NCI-H2107 treated with DMSO at 0.1 percent for 48 hours (cell line): ENCODE measurements at regions not wholly inside any gene's neighbourhood (a gene's known extent, or its start where the extent isn't known, plus 50 kb on each side); places are given as distances from the start of the nearest gene placed in this dataset.

Experiments used
- DNase-seq: peaks from one replicate; lab custom pipeline; 2025; ENCODE audit not compliant: unreplicated experiment; lab: John Stamatoyannopoulos, UW

GRCh38 chr22:34878171-34878570 is 187.8 kb upstream of the ISX start:
- no peak for DNase-seq

DNA sequence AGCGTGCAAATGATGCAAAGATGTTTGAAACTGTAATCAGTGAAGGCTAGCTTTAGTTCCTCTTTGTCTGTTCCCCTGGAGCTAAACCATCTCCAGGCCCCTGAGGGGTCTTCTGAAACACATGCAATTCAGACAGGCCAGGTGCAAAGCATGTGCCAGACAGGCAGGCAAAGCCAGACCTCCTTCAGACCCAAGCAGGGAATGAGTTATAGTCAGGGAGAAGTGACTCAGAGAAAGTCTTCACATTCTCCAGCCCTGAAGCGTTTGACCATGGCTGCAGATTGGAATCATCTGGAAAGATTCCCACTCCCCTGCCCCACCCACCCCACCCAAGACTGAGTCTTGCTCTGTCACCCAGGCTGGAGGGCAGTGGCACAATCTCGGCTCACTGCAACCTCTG is 187.0 kb upstream of the ISX start:
- DNase-seq = no peak

- no peak for DNase-seq
These were observed 185.3 kb upstream of the ISX start for GRCh38 chr22:34880662-34881061.

- DNase-seq = no peak
These were observed 184.5 kb upstream of the ISX start for GRCh38 chr22:34881453-34881852.

DNA sequence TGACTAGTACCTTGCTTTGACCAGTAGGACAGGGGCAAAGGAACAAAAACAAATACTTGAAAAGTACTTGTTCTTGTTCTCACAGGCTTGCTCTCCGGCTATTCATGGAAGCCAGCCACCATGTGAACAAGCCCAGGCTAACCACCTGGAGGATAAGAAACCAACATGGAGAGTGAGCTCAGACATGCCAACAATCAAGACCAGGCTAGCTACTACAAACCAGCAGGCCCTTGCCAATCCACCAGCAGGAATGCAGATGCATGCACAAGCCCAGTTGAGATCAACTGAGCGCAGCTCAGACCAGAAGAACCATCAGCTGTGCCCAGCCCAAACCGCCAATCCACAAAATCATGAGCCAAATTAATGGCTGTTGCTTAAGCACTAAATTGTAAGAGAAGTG is 180.1 kb upstream of the ISX start:
- no peak for DNase-seq

GRCh38 chr22:34886391-34886790 is 179.6 kb upstream of the ISX start:
- no peak for DNase-seq

- DNase-seq = no peak
These were observed 179.1 kb upstream of the ISX start for GRCh38 chr22:34886812-34887211.

DNA sequence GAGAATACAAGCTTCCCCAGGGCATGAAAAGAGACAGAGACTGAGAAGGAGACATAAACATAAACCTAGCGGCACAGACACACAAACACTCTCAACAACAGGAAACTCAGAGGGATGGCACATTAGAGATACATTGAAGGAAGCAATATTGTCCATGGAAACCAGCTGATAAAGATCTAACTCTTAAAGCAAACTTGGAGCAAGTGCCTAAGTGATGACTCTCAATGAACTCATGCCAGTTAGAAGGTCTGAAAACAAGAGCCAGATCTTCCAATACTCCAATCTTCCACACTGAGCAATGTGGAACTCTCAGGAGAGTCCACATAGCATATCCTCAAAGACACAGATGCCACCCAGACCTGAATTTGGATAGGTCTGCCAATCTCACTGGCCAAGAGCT is 168.8 kb upstream of the ISX start:
- no peak for DNase-seq

DNA sequence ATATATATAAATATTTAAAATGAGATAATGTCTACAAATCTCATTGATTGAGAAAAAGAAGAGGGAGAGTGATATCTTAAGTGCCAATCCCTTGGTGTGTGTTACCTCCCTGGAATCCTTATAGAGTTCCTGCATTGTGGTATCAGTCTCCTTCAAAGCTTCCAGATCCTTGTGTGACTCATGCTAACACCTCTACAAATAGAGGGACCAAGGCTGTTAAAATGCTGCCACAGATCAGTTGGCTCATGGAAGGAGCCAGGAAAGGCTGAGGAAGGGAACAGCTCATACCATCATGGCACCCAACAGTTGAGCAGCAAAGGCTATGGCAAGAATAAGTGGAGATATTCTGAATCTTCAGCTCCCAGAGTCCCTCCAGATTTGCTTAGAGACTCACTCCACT is 163.6 kb upstream of the ISX start:
- no peak for DNase-seq

- DNase-seq = no peak
These were observed 162.5 kb upstream of the ISX start for GRCh38 chr22:34903416-34903815.

DNA sequence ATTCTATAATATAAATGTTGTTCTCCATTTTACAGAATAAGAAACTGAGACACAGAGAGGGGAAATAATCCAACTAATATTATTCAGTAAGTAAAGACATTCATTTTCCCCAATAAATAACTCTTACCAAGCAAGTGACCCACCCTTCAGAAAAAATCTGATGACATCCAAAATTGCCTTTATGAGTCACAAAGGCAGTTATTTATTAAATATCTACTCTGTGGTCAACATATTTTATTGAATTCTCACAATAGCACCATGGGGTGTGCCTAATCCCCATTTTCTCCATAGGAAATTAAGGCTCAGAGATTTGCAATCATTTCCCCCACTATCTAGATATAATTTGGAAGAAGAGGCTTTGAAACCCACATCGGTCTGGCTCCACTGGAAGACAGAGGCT is 161.5 kb upstream of the ISX start:
- DNase-seq = no peak

GRCh38 chr22:34913826-34914225 is 152.1 kb upstream of the ISX start:
- DNase-seq = no peak

DNA sequence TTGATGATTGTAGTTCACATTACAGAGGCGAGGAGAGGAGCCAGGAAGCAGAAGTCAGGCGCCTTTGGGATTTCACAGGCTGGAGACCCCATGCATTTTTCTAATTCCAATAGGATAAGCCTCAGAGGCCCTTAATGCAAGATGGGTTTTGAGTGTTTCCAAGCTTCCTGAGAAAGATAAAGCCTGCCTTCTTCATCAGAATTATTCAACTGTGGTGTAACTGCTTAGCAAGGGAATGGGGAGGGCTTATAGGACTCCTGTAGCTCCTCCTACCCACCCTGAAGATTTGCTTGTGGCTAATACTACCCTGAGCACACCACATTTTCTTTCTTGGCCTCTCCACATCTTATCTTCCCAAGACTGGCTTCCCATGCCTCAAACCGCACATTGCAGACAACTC is 151.1 kb upstream of the ISX start:
- DNase-seq = no peak

- DNase-seq = no peak
These were observed 148.7 kb upstream of the ISX start for GRCh38 chr22:34917239-34917638.

GRCh38 chr22:34931026-34931425 is 134.9 kb upstream of the ISX start:
- no peak for DNase-seq

DNA sequence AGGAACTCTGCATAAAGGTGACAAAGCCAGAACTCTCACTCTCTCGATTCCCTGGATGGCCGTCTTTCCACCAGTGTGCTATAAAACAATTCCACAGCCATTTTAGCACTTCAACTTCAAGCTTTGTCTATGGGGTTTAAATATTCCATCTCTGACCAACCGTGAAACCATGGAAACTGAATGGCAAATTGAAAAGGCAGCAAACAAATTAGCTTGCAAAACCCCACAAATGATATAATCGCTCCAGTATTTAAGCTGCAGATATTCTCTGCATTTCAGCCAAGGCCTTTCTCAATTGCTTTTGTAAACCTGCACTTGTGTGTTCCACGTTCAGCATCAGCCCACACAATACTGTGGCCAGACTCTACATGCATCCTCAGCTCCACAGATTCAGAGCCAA is 131.7 kb upstream of the ISX start:
- no peak for DNase-seq

- no peak for DNase-seq
These were observed 122.1 kb upstream of the ISX start for GRCh38 chr22:34943830-34944229.

DNA sequence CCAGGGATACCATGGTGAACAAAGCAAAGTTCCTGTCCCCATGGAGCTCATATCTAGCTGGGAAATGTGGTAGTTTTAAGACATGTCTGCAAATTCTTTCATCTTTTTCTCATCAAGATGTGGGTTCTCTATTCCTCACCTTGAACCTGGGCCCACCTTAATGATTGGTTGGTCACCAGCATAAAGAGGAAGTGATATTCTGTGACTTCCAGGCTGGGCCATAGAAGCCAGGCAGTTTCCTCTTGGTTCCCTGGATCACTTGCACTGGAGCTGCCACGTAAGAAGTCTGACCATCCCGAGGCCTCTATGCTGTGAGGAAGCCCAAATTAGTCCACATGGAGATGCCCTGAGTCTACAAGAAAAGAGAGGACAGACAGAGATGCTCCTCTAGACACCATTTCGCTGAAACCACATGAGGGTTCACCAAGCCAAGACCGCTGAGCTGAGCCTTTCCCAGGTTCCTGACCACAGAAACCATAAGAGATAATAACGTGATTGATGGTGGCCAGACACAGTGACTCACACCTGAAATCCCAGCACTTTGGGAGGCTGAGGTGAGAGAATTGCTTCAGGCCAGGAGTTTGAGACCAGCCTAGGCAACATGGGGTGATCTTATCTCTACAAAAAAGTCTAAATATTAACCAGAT is 119.5 kb upstream of the ISX start:
- no peak for DNase-seq

DNA sequence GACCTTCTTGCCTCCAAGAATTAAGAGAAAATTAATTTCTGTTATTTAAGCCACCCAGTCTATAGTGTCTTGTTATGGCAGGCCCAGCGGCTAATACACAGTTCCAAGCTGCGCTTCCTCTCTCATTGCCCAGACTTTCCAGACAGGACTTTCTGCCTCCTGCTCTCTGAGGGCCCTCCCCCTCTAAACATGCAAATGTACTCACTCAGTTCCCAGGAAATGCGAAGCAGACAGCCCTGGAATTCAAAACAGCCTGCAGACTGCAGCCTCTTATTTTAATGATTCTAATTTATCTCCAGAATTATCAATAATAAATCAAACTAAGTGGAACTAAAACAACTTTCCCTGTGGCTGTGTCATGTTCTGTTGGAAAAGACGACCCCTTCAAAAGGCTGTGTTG is 115.5 kb upstream of the ISX start:
- no peak for DNase-seq

DNA sequence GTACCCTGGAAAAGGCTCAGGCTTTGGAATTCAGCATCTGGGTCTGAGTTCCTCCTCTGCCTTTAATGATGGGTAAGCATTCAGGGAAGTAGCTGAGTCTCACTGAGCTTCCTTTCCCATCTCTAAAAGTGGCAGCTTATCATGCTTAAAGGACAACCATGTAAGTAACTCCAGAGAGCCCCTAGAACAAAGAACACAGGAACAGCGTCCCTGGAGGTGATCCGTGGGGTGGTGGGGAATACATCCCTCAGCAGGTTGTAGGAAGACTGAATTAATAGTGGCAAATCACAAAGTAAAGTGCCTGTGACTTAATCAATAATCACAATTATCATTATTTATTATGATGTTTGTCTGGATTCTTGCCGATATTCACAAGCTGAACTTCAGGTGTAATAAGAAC is 114.7 kb upstream of the ISX start:
- no peak for DNase-seq

- DNase-seq = no peak
These were observed 106.0 kb upstream of the ISX start for GRCh38 chr22:34960005-34960404.

- DNase-seq = no peak
These were observed 98.9 kb upstream of the ISX start for GRCh38 chr22:34966980-34967565.
